ENCODE measurements at regions not wholly inside any gene's neighbourhood (a gene's known extent, or its start where the extent isn't known, plus 50 kb on each side); places are given as distances from the start of the nearest gene placed in this dataset.

GRCh38 chr3:194275721-194276120, 75.4 kb downstream of the CPN2 start:
- TF ChIP-seq POLR2AphosphoS5 (IDR thresholded peaks at IDR 0.05) = no peak
- TF ChIP-seq CTCF (IDR thresholded peaks at IDR 0.05; ENCODE audit: poor library complexity, severe bottlenecking) = no peak
- no peak for TF ChIP-seq EP300 (conservative IDR thresholded peaks at IDR 0.05; ENCODE audit: poor library complexity, severe bottlenecking)
- no peak for TF ChIP-seq EZH2 (IDR thresholded peaks at IDR 0.05; ENCODE audit: borderline replicate concordance, insufficient read depth, low read length, poor library complexity, severe bottlenecking)
- no peak for TF ChIP-seq REST (IDR thresholded peaks at IDR 0.05; ENCODE audit: borderline replicate concordance)
- no peak for TF ChIP-seq TAF1 (IDR thresholded peaks at IDR 0.05; ENCODE audit: low read depth)
- TF ChIP-seq MXI1 (conservative IDR thresholded peaks at IDR 0.05; ENCODE audit: poor library complexity, severe bottlenecking) = no peak
- TF ChIP-seq RAD21 (conservative IDR thresholded peaks at IDR 0.05) = no peak
- no peak for TF ChIP-seq SMC3 (conservative IDR thresholded peaks at IDR 0.05; ENCODE audit: poor library complexity)

Data from neural cell (in vitro differentiated cells).